NB4 (cell line): ENCODE measurements at regions not wholly inside any gene's neighbourhood (a gene's known extent, or its start where the extent isn't known, plus 50 kb on each side); places are given as distances from the start of the nearest gene placed in this dataset.
A peak's percentile ranks its signal among the peaks of the same experiment; 100 is the strongest.

ENCODE experiments used
- DNase-seq: peaks from one replicate; pipeline ENCODE4 v3.0.0; 2010; ENCODE audit warnings: low read depth
- H3K4me3 ChIP-seq: one replicate; pipeline ENCODE4 v1.5.1; 2011; ENCODE audit warnings: mild to moderate bottlenecking, low read depth, low read length, moderate library complexity
- CTCF ChIP-seq: IDR thresholded peaks from one replicate; pipeline ENCODE4 v1.5.1; 2012; ENCODE audit warnings: low read depth, low read length
- MAX ChIP-seq: IDR thresholded peaks from 2 replicates; pipeline ENCODE4 v1.6.1; 2011; ENCODE audit warnings: low read depth, low read length
- MYC ChIP-seq: IDR thresholded peaks from 2 replicates; pipeline ENCODE4 v1.6.1; 2011; ENCODE audit warnings: low read depth, low read length
- POLR2A ChIP-seq: IDR thresholded peaks from 2 replicates; pipeline ENCODE4 v1.6.1; 2011; ENCODE audit warnings: mild to moderate bottlenecking; ENCODE audit not compliant: insufficient read length; ENCODE audit errors: extremely low read depth

- peak; percentile 57 for DNase-seq
Measured at GRCh38 chr6:11398451-11399326, 138.9 kb upstream of the TMEM170B start.

GRCh38 chr6:11397622-11398450, 139.7 kb upstream of the TMEM170B start:
- peak; percentile 12 for DNase-seq
- H3K4me3 ChIP-seq: no peak overlapping the region
- TF ChIP-seq CTCF: no peak
- no peak for TF ChIP-seq MAX
- no peak for TF ChIP-seq MYC
- no peak for TF ChIP-seq POLR2A

More at GRCh38 chr6:11398451-11399326, 138.9 kb upstream of the TMEM170B start:
- TF ChIP-seq MYC: no peak
- no peak for TF ChIP-seq CTCF
- no peak for TF ChIP-seq POLR2A
- TF ChIP-seq MAX: no peak
- no peak overlapping the region for H3K4me3 ChIP-seq

GRCh38 chr6:11396860-11397259, 140.7 kb upstream of the TMEM170B start:
- no peak overlapping the region for H3K4me3 ChIP-seq
- TF ChIP-seq POLR2A (no peak), MYC (no peak), CTCF (no peak), MAX (no peak)
- no peak for DNase-seq

GRCh38 chr6:11393713-11394627, 143.6 kb upstream of the TMEM170B start:
- TF ChIP-seq CTCF: no peak
- H3K4me3 ChIP-seq: no peak overlapping the region
- peak; percentile 24 for DNase-seq

GRCh38 chr6:11392778-11393507, 144.6 kb upstream of the TMEM170B start:
- peak; percentile 72 for DNase-seq

More at GRCh38 chr6:11392778-11393507, 144.6 kb upstream of the TMEM170B start:
- TF ChIP-seq MYC (peak; percentile 9; the same call in 1 of the 2 replicates), MAX (no peak), POLR2A (no peak), CTCF (no peak)
- H3K4me3 ChIP-seq: no peak overlapping the region
